ENCODE measurements at regions not wholly inside any gene's neighbourhood (a gene's known extent, or its start where the extent isn't known, plus 50 kb on each side); places are given as distances from the start of the nearest gene placed in this dataset.

- Mint-ChIP-seq H3K27ac (ENCODE audit: unreplicated experiment) (no peak overlapping the region), H3K9me3 (ENCODE audit: low read depth) (peaks cover 13% of the 10 kb centered on the region), H3K4me1 (ENCODE audit: low read depth) (peaks cover 42% of the 10 kb centered on the region), H3K36me3 (ENCODE audit: low read depth) (no peaks in the 10 kb centered on the region), H3K4me3 (ENCODE audit: unreplicated experiment) (no peak overlapping the region), H3K27me3 (ENCODE audit: low read depth) (no peaks in the 10 kb centered on the region)
- no peak for TF ChIP-seq CTCF (IDR thresholded peaks at IDR 0.05)
- no peak for DNase-seq (ENCODE audit: low spot score)
Measured at GRCh38 chr10:36666451-36666850, 458.9 kb upstream of the ANKRD30A start.

GRCh38 chr10:36662571-36662970 is 462.8 kb upstream of the ANKRD30A start:
- Mint-ChIP-seq H3K27me3 (ENCODE audit: low read depth) (no peaks in the 10 kb centered on the region), H3K36me3 (ENCODE audit: low read depth) (no peaks in the 10 kb centered on the region), H3K9me3 (ENCODE audit: low read depth) (peaks cover 13% of the 10 kb centered on the region), H3K4me3 (ENCODE audit: unreplicated experiment) (no peak overlapping the region), H3K4me1 (ENCODE audit: low read depth) (peaks cover 20% of the 10 kb centered on the region), H3K27ac (ENCODE audit: unreplicated experiment) (peak overlapping the region; percentile 10)
- no peak for DNase-seq (ENCODE audit: low spot score)
- no peak for TF ChIP-seq CTCF (IDR thresholded peaks at IDR 0.05)

- Mint-ChIP-seq H3K27ac (ENCODE audit: unreplicated experiment) (no peak overlapping the region), H3K36me3 (ENCODE audit: low read depth) (peaks cover 7% of the 10 kb centered on the region), H3K9me3 (ENCODE audit: low read depth) (peaks cover 17% of the 10 kb centered on the region), H3K4me3 (ENCODE audit: unreplicated experiment) (no peak overlapping the region), H3K27me3 (ENCODE audit: low read depth) (no peaks in the 10 kb centered on the region), H3K4me1 (ENCODE audit: low read depth) (peaks cover 17% of the 10 kb centered on the region)
- TF ChIP-seq CTCF (IDR thresholded peaks at IDR 0.05): no peak
- no peak for DNase-seq (ENCODE audit: low spot score)
Measured at GRCh38 chr10:36650274-36650673, 475.1 kb upstream of the ANKRD30A start.

GRCh38 chr10:36647540-36647939 is 477.9 kb upstream of the ANKRD30A start:
- peaks cover 7% of the 10 kb centered on the region for H3K36me3 Mint-ChIP-seq (ENCODE audit: low read depth)
- no peaks in the 10 kb centered on the region for H3K27me3 Mint-ChIP-seq (ENCODE audit: low read depth)
- no peak overlapping the region for H3K4me3 Mint-ChIP-seq (ENCODE audit: unreplicated experiment)
- peaks cover 17% of the 10 kb centered on the region for H3K9me3 Mint-ChIP-seq (ENCODE audit: low read depth)
- H3K4me1 Mint-ChIP-seq (ENCODE audit: low read depth): peaks cover 17% of the 10 kb centered on the region
- TF ChIP-seq CTCF (IDR thresholded peaks at IDR 0.05): no peak
- no peak for DNase-seq (ENCODE audit: low spot score)
- H3K27ac Mint-ChIP-seq (ENCODE audit: unreplicated experiment): peak overlapping the region; percentile 39

GRCh38 chr10:36640626-36641025 is 484.8 kb upstream of the ANKRD30A start:
- Mint-ChIP-seq H3K27ac (ENCODE audit: unreplicated experiment) (no peak overlapping the region), H3K9me3 (ENCODE audit: low read depth) (no peaks in the 10 kb centered on the region), H3K4me3 (ENCODE audit: unreplicated experiment) (no peak overlapping the region), H3K36me3 (ENCODE audit: low read depth) (no peaks in the 10 kb centered on the region), H3K4me1 (ENCODE audit: low read depth) (peaks cover 12% of the 10 kb centered on the region), H3K27me3 (ENCODE audit: low read depth) (no peaks in the 10 kb centered on the region)
- no peak for TF ChIP-seq CTCF (IDR thresholded peaks at IDR 0.05)
- no peak for DNase-seq (ENCODE audit: low spot score)

Data from chondrocyte (in vitro differentiated cells).